Naive B cell (primary cell): ENCODE measurements at regions not wholly inside any gene's neighbourhood (a gene's known extent, or its start where the extent isn't known, plus 50 kb on each side); places are given as distances from the start of the nearest gene placed in this dataset.

Experiments
- ATAC-seq, 2 donors: fragments of 150-1000 bp; cut with Tn5 transposase; 2 replicates each; pipeline ENCODE4 v1.10.0; 2021; ENCODE audit warnings: low read depth in 2 of 2, mild to moderate bottlenecking in 2 of 2, moderate library complexity in 2 of 2
- DNase-seq: peaks from one replicate; pipeline ENCODE4 v3.0.0; 2022
- H3K27ac Mint-ChIP-seq, 6 donors: one replicate each; pipeline ENCODE4 v1.8.0; 2020 to 2022; ENCODE audit warnings: mild to moderate bottlenecking in 6 of 6, mixed read lengths in 6 of 6, moderate library complexity in 5 of 6, inconsistent platforms in 2 of 6
- H3K27me3 Mint-ChIP-seq, 3 donors: one replicate each; pipeline ENCODE4 v1.8.0; 2021 to 2022; ENCODE audit warnings: mixed read lengths in 3 of 3, mild to moderate bottlenecking in 1 of 3
- H3K36me3 Mint-ChIP-seq, 2 donors: one replicate each; pipeline ENCODE4 v1.8.0; 2020 to 2022; ENCODE audit warnings: mixed read lengths in 2 of 2, inconsistent platforms in 1 of 2, mild to moderate bottlenecking in 1 of 2
- H3K4me1 Mint-ChIP-seq, 3 donors: one replicate each; pipeline ENCODE4 v1.8.0; 2020 to 2022; ENCODE audit warnings: mixed read lengths in 3 of 3, inconsistent platforms in 1 of 3, mild to moderate bottlenecking in 1 of 3, moderate library complexity in 1 of 3
- H3K4me3 Mint-ChIP-seq, 8 donors: one replicate each; pipeline ENCODE4 v1.8.0; 2020 to 2022; ENCODE audit warnings: mild to moderate bottlenecking in 8 of 8, mixed read lengths in 8 of 8, moderate library complexity in 8 of 8, inconsistent platforms in 2 of 8
- H3K9me3 Mint-ChIP-seq, 7 donors: one replicate each; pipeline ENCODE4 v1.8.0; 2020 to 2022; ENCODE audit warnings: mixed read lengths in 7 of 7, mild to moderate bottlenecking in 5 of 7, inconsistent platforms in 2 of 7, moderate library complexity in 1 of 7

GRCh38 chr3:6532101-6532500, 328.8 kb upstream of the GRM7 start:
- DNase-seq (no peak), ATAC-seq (no peak)
- Mint-ChIP-seq H3K27me3 (no peaks in the 10 kb centered on the region), H3K4me1 (no peaks in the 10 kb centered on the region), H3K36me3 (no peaks in the 10 kb centered on the region), H3K9me3 (peaks cover 0 to 12% (median 12%) of the 10 kb centered on the region in 7 donors), H3K27ac (no peak overlapping the region), H3K4me3 (no peak overlapping the region)

DNA sequence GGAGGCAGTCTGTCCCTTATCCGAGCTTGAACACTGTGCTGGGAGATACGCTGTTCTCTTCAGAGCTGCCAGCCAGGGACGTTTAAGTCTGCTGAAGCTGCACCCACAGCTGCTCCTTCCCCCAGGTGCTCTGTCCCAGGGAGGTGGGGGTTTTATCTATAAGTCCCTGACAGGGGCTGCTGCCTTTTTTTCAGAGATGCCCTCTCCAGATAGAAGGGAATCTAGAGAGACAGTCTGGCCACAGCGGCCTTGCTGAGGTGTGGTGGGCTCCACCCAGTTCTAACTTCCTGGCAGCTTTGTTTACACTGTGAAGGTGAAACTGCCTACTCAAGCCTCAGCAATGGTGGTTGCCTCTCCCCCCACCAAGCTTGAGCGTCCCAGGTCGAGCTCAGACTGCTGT, 319.9 kb upstream of the GRM7 start:
- H3K4me1 Mint-ChIP-seq = no peaks in the 10 kb centered on the region
- DNase-seq = no peak
- H3K9me3 Mint-ChIP-seq = peaks cover 12 to 25% (median 16%) of the 10 kb centered on the region in 7 donors
- no peak overlapping the region for H3K27ac Mint-ChIP-seq
- H3K4me3 Mint-ChIP-seq = no peak overlapping the region
- no peaks in the 10 kb centered on the region for H3K27me3 Mint-ChIP-seq
- ATAC-seq = no peak
- peaks cover 4 to 7% of the 10 kb centered on the region in 2 donors for H3K36me3 Mint-ChIP-seq

- H3K9me3 Mint-ChIP-seq = peaks cover 8 to 22% (median 10%) of the 10 kb centered on the region in 7 donors
- H3K27me3 Mint-ChIP-seq = no peaks in the 10 kb centered on the region
- H3K27ac Mint-ChIP-seq = peak overlapping the region in 1 of 6 donors; percentile 51
- no peaks in the 10 kb centered on the region for H3K4me1 Mint-ChIP-seq
- DNase-seq = no peak
- peaks cover 4 to 7% of the 10 kb centered on the region in 2 donors for H3K36me3 Mint-ChIP-seq
- no peak overlapping the region for H3K4me3 Mint-ChIP-seq
- ATAC-seq = no peak
These were observed 318.1 kb upstream of the GRM7 start for GRCh38 chr3:6542795-6543194.

- H3K9me3 Mint-ChIP-seq = peaks cover 7 to 26% (median 12%) of the 10 kb centered on the region in 7 donors
- H3K4me1 Mint-ChIP-seq = no peaks in the 10 kb centered on the region
- H3K27ac Mint-ChIP-seq = no peak overlapping the region
- H3K27me3 Mint-ChIP-seq = no peaks in the 10 kb centered on the region
- peak overlapping the region in 1 of 8 donors; percentile 39 for H3K4me3 Mint-ChIP-seq
- DNase-seq (no peak), ATAC-seq (no peak)
- peaks cover 0 to 7% of the 10 kb centered on the region in 2 donors for H3K36me3 Mint-ChIP-seq
These were observed 311.6 kb upstream of the GRM7 start for GRCh38 chr3:6549296-6549695.

- Mint-ChIP-seq H3K4me1 (no peaks in the 10 kb centered on the region), H3K4me3 (no peak overlapping the region), H3K9me3 (peaks cover 7 to 19% (median 9%) of the 10 kb centered on the region in 7 donors), H3K36me3 (peaks cover 0 to 7% of the 10 kb centered on the region in 2 donors), H3K27me3 (no peaks in the 10 kb centered on the region), H3K27ac (no peak overlapping the region)
- ATAC-seq (no peak), DNase-seq (no peak)
These were observed 309.8 kb upstream of the GRM7 start for GRCh38 chr3:6551165-6551564.

GRCh38 chr3:6560259-6560658, 300.7 kb upstream of the GRM7 start:
- H3K27me3 Mint-ChIP-seq = no peaks in the 10 kb centered on the region
- H3K36me3 Mint-ChIP-seq = no peaks in the 10 kb centered on the region
- H3K4me1 Mint-ChIP-seq = no peaks in the 10 kb centered on the region
- DNase-seq (no peak), ATAC-seq (no peak)
- H3K27ac Mint-ChIP-seq = no peak overlapping the region
- peaks cover 0 to 4% (median 0%) of the 10 kb centered on the region in 7 donors for H3K9me3 Mint-ChIP-seq
- no peak overlapping the region for H3K4me3 Mint-ChIP-seq

DNA sequence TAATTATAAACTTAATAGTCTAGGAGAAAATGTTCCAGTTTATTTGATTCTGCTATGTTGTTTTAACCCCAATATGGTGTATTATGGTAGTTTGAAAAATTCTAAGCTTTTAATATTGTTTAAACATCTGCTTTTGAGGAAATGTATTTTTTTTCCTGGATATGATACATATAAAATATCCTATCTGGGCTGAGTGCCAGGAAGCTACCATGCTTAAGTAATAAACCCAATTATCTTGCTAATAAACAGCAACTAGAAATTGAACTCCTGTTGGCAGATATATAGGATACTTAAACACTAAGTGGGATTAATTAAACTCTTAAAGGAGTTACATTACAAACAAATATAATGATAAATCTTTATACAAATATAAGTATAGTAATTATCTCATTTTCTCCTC, 293.7 kb upstream of the GRM7 start:
- Mint-ChIP-seq H3K9me3 (peaks cover 0 to 7% (median 0%) of the 10 kb centered on the region in 7 donors), H3K27ac (no peak overlapping the region), H3K4me3 (no peak overlapping the region), H3K4me1 (no peaks in the 10 kb centered on the region), H3K27me3 (no peaks in the 10 kb centered on the region), H3K36me3 (no peaks in the 10 kb centered on the region)
- DNase-seq (no peak), ATAC-seq (no peak)

GRCh38 chr3:6568999-6569493, 291.9 kb upstream of the GRM7 start:
- no peaks in the 10 kb centered on the region for H3K4me1 Mint-ChIP-seq
- no peak for DNase-seq
- H3K36me3 Mint-ChIP-seq = no peaks in the 10 kb centered on the region
- H3K9me3 Mint-ChIP-seq = peaks cover 0 to 5% (median 0%) of the 10 kb centered on the region in 7 donors
- no peak overlapping the region for H3K4me3 Mint-ChIP-seq
- ATAC-seq = no peak
- no peaks in the 10 kb centered on the region for H3K27me3 Mint-ChIP-seq
- no peak overlapping the region for H3K27ac Mint-ChIP-seq

- no peak for ATAC-seq
- H3K36me3 Mint-ChIP-seq = no peaks in the 10 kb centered on the region
- H3K27me3 Mint-ChIP-seq = no peaks in the 10 kb centered on the region
- H3K27ac Mint-ChIP-seq = no peak overlapping the region
- no peaks in the 10 kb centered on the region for H3K4me1 Mint-ChIP-seq
- peaks cover 0 to 5% (median 2%) of the 10 kb centered on the region in 7 donors for H3K9me3 Mint-ChIP-seq
- no peak for DNase-seq
- H3K4me3 Mint-ChIP-seq = no peak overlapping the region
These were observed 289.5 kb upstream of the GRM7 start for GRCh38 chr3:6571448-6571847.

GRCh38 chr3:6577584-6577983, 283.3 kb upstream of the GRM7 start:
- DNase-seq = no peak
- no peaks in the 10 kb centered on the region for H3K27me3 Mint-ChIP-seq
- H3K4me1 Mint-ChIP-seq = no peaks in the 10 kb centered on the region
- peaks cover 0 to 12% (median 3%) of the 10 kb centered on the region in 7 donors for H3K9me3 Mint-ChIP-seq
- no peak overlapping the region for H3K4me3 Mint-ChIP-seq
- no peak for ATAC-seq
- no peaks in the 10 kb centered on the region for H3K36me3 Mint-ChIP-seq
- no peak overlapping the region for H3K27ac Mint-ChIP-seq

DNA sequence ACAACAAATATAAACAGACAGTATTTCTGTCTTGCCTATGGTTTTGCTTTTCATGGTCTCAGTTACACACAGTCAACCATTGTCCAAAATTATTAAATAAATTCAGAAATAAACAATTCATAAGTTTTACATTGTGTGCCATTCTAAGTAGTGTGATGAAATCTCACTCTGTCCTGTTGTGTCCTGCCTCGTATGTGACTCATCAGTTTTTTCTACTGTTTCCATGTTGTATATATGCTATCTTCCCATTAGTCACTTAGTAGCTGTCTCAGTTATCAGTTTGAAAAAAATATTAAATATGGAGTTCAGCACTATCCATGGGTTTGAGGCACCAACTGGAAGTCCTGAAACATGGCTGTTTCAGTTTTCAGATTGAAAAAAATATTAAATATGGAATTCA, 282.4 kb upstream of the GRM7 start:
- Mint-ChIP-seq H3K27me3 (no peaks in the 10 kb centered on the region), H3K36me3 (no peaks in the 10 kb centered on the region), H3K4me3 (no peak overlapping the region), H3K9me3 (peaks cover 0 to 12% (median 3%) of the 10 kb centered on the region in 7 donors), H3K27ac (no peak overlapping the region), H3K4me1 (no peaks in the 10 kb centered on the region)
- DNase-seq = no peak
- no peak for ATAC-seq

DNA sequence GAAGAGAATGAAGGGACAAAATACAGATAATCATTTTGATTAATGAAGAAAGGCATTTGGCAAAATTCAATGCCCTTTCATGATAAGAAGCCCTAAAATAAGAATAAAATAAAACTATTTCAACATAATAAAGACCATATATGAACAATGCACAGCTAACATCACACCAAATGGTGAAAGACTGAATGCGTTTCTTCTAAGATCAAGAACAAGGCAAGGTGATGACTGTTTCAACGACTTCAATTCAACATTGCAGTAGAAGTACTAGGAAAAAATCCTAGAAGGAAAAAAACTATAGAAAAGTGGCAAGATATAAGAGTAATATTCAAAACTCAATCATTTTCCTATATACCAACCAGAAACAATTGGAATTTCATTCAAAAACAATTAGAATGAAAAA, 280.1 kb upstream of the GRM7 start:
- no peaks in the 10 kb centered on the region for H3K27me3 Mint-ChIP-seq
- H3K36me3 Mint-ChIP-seq = no peaks in the 10 kb centered on the region
- no peak overlapping the region for H3K4me3 Mint-ChIP-seq
- H3K4me1 Mint-ChIP-seq = no peaks in the 10 kb centered on the region
- no peak for ATAC-seq
- H3K9me3 Mint-ChIP-seq = peaks cover 0 to 12% (median 3%) of the 10 kb centered on the region in 7 donors
- no peak for DNase-seq
- no peak overlapping the region for H3K27ac Mint-ChIP-seq

- Mint-ChIP-seq H3K27ac (no peak overlapping the region), H3K4me3 (no peak overlapping the region), H3K4me1 (no peaks in the 10 kb centered on the region)
These were observed 275.6 kb upstream of the GRM7 start for GRCh38 chr3:6585360-6585759.

DNA sequence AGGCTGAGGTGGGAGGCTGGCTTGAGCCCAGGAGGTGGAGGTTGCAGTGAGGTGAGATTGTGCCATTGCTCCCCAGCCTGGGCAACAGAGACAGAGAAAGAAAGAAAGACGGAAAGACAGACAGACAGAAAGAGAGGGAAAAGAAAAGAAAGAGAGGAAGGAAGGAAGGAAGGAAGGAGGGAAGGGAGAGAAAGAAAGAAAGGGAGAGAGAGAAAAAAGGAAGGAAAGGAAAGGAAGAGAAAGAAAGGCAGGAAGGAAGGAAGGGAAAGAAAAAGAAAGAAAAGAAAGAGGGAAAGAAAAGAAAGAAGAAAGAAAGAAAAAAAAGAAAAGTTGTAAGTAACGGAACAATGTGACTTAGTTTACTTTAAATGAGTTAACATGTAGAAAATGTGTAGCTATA, 260.7 kb upstream of the GRM7 start:
- no peak overlapping the region for H3K4me3 Mint-ChIP-seq
- ATAC-seq (no peak), DNase-seq (no peak)
- no peaks in the 10 kb centered on the region for H3K27me3 Mint-ChIP-seq
- no peak overlapping the region for H3K27ac Mint-ChIP-seq
- H3K9me3 Mint-ChIP-seq = peaks cover 1 to 17% (median 8%) of the 10 kb centered on the region in 7 donors
- H3K4me1 Mint-ChIP-seq = peaks cover 0 to 3% (median 0%) of the 10 kb centered on the region in 3 donors
- no peaks in the 10 kb centered on the region for H3K36me3 Mint-ChIP-seq

More at GRCh38 chr3:6585360-6585759, 275.6 kb upstream of the GRM7 start:
- Mint-ChIP-seq H3K27me3 (no peaks in the 10 kb centered on the region), H3K9me3 (peaks cover 0 to 17% (median 5%) of the 10 kb centered on the region in 7 donors), H3K36me3 (no peaks in the 10 kb centered on the region)
- DNase-seq = no peak
- ATAC-seq = no peak

- no peaks in the 10 kb centered on the region for H3K36me3 Mint-ChIP-seq
- peaks cover 0 to 12% (median 5%) of the 10 kb centered on the region in 7 donors for H3K9me3 Mint-ChIP-seq
- no peak for ATAC-seq
- H3K4me3 Mint-ChIP-seq = no peak overlapping the region
- no peak overlapping the region for H3K27ac Mint-ChIP-seq
- no peaks in the 10 kb centered on the region for H3K27me3 Mint-ChIP-seq
- DNase-seq = no peak
- H3K4me1 Mint-ChIP-seq = peaks cover 0 to 3% (median 0%) of the 10 kb centered on the region in 3 donors
These were observed 259.5 kb upstream of the GRM7 start for GRCh38 chr3:6601374-6601773.
